ENCODE measurements at regions not wholly inside any gene's neighbourhood (a gene's known extent, or its start where the extent isn't known, plus 50 kb on each side); places are given as distances from the start of the nearest gene placed in this dataset.

GRCh38 chr7:123346766-123347165, 147.0 kb upstream of the SLC13A1 start:
- no peak overlapping the region for H3K27ac Mint-ChIP-seq
- H3K27me3 Mint-ChIP-seq, result no peaks in the 10 kb centered on the region
- no peaks in the 10 kb centered on the region for H3K36me3 Mint-ChIP-seq (ENCODE audit: low read depth)
- intact Hi-C loops (cut with micrococcal nuclease), result no loop called here
- POLR2A ChIA-PET, result no interaction called here
- no peak for ATAC-seq
- no peaks in the 10 kb centered on the region for H3K4me1 Mint-ChIP-seq (ENCODE audit: low read depth)
- CTCF ChIA-PET, result interaction anchor here (1.7 kb wide), 1 partner anchor 20 kb away, joined by 5 read pairs; no protein-coding TSS in a partner anchor
- H3K9me3 Mint-ChIP-seq, result peaks cover 3% of the 10 kb centered on the region
- DNase-seq, result no peak
- H3K4me3 Mint-ChIP-seq, result no peak overlapping the region
- TF ChIP-seq CTCF (IDR thresholded peaks at IDR 0.05), result no peak

DNA sequence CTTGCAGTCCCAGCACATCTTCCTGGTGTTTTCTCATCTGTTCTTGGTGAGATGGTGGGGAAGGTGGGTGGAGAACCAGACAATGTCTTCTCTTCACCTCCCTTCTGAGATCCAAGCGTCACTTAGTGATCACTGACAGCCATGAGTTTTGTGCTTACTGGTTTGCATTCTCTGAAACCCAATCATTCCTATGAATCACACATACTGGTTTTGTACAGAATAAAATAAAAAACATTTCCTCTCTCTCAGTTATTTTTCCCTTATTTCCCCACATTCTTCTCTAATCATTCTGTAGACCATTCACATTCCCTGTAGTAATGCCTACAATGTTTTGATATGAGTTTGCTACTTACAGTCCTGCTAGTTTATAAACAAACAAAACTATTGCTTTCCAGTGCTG, 143.8 kb upstream of the SLC13A1 start:
- H3K4me3 Mint-ChIP-seq, result no peak overlapping the region
- H3K27me3 Mint-ChIP-seq, result no peaks in the 10 kb centered on the region
- DNase-seq (no peak), ATAC-seq (no peak)
- H3K4me1 Mint-ChIP-seq (ENCODE audit: low read depth), result no peaks in the 10 kb centered on the region
- H3K36me3 Mint-ChIP-seq (ENCODE audit: low read depth), result no peaks in the 10 kb centered on the region
- H3K9me3 Mint-ChIP-seq, result peaks cover 3% of the 10 kb centered on the region
- no peak for TF ChIP-seq CTCF (IDR thresholded peaks at IDR 0.05)
- POLR2A ChIA-PET, result no interaction called here
- no peak overlapping the region for H3K27ac Mint-ChIP-seq
- CTCF ChIA-PET, result no interaction called here
- intact Hi-C loops (cut with micrococcal nuclease), result no loop called here

DNA sequence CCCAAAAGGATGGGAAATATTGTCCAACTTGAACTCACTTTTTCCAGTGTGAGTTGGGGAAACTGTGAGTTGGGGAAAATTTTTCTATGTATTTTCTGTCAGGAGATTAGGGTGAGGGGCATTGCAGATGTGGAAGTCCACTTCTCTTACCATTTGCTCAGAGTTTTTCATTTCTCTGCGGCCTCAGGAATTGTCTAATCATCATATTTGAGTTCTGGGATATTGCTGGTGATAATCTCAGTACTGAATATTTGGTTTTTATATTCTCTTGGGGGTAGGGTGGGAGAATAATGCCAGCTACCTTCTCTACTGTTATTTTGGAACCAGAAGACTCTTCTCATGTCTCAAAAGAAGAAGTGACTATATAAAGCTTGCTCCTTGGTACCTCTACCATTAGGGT, 141.3 kb upstream of the SLC13A1 start:
- Mint-ChIP-seq H3K27me3 (no peaks in the 10 kb centered on the region), H3K9me3 (peaks cover 3% of the 10 kb centered on the region), H3K4me3 (no peak overlapping the region), H3K27ac (no peak overlapping the region), H3K36me3 (ENCODE audit: low read depth) (no peaks in the 10 kb centered on the region), H3K4me1 (ENCODE audit: low read depth) (no peaks in the 10 kb centered on the region)
- no peak for TF ChIP-seq CTCF (IDR thresholded peaks at IDR 0.05)
- no peak for ATAC-seq
- DNase-seq, result no peak
- ChIA-PET POLR2A (no interaction called here), CTCF (no interaction called here)
- intact Hi-C loops (cut with micrococcal nuclease), result no loop called here

DNA sequence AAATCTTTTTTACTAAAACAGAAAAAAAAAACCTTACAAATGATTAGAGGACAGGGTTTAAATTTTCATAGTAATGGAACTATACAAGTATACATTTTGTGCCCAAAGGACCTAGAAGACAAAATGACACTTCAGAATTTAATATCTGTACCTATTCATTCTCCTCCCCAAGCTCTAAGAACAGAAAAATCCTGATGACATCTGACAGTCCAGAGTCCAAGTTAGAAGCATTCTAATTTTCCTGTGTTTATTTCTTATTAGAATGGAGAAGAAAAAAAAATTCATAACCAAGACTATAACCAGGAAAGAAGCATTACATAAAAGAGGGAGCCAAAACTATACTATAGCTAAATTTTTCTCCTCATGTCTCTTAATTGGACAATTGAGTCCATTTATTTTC, 138.9 kb upstream of the SLC13A1 start:
- ATAC-seq (no peak), DNase-seq (no peak)
- no peaks in the 10 kb centered on the region for H3K9me3 Mint-ChIP-seq
- intact Hi-C loops (cut with micrococcal nuclease), result no loop called here
- no peaks in the 10 kb centered on the region for H3K27me3 Mint-ChIP-seq
- no peaks in the 10 kb centered on the region for H3K36me3 Mint-ChIP-seq (ENCODE audit: low read depth)
- no peaks in the 10 kb centered on the region for H3K4me1 Mint-ChIP-seq (ENCODE audit: low read depth)
- ChIA-PET POLR2A (no interaction called here), CTCF (interaction anchor here (0.6 to 0.7 kb wide), 2 partner anchors 132 to 376 kb away, joined by 3 read pairs; no protein-coding TSS in a partner anchor)
- no peak for TF ChIP-seq CTCF (IDR thresholded peaks at IDR 0.05)
- no peak overlapping the region for H3K4me3 Mint-ChIP-seq
- no peak overlapping the region for H3K27ac Mint-ChIP-seq

DNA sequence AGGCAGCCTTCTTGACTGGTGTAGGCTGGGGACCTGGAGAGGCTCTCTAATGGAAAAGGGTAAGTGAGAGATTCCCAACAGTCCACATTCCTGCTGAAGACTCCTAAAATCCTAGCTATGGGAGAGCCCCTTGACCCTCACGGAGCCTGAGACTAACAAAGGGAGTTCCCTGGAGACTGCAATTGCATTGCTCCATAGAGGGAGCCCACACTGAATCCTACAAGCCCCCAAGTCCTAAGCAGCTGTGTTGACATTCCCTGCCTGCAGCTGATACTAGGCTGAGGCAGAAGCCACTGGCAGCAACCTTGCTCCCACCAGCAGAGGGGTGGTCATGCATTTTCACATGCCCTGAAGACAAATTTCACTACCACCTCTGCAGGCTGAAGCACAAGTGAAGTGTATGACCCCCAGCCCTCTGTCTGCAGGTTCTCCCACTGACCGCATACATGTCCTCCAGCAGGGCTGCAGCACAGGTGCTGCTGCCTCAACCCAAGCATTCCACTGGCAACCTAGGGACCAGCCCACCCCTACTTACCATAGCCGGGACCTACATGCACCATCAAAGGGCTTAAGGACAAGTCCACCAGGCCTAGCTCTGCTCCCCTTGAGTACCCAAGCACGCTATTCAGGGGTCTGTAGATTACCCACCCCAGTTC, 130.3 kb upstream of the SLC13A1 start:
- Mint-ChIP-seq H3K4me3 (no peak overlapping the region), H3K36me3 (ENCODE audit: low read depth) (no peaks in the 10 kb centered on the region), H3K27ac (no peak overlapping the region), H3K27me3 (no peaks in the 10 kb centered on the region), H3K9me3 (peaks cover 4% of the 10 kb centered on the region), H3K4me1 (ENCODE audit: low read depth) (no peaks in the 10 kb centered on the region)
- TF ChIP-seq CTCF (IDR thresholded peaks at IDR 0.05), result no peak
- CTCF ChIA-PET, result no interaction called here
- DNase-seq (no peak), ATAC-seq (no peak)
- POLR2A ChIA-PET, result no interaction called here
- intact Hi-C loops (cut with micrococcal nuclease), result no loop called here

All from activated CD8-positive, alpha-beta T cell treated with anti-CD3 and anti-CD28 coated beads for 36 hours (primary cell).